Dedifferentiated amniotic fluid mesenchymal stem cell (primary cell): ENCODE measurements at regions not wholly inside any gene's neighbourhood (a gene's known extent, or its start where the extent isn't known, plus 50 kb on each side); places are given as distances from the start of the nearest gene placed in this dataset.

Experiments
- DNase-seq: peaks from one replicate; pipeline ENCODE4 v3.0.0-alpha.2; 2016; ENCODE audit errors: extremely low spot score

GRCh38 chr2:105596411-105596921 is 148.2 kb upstream of the NCK2 start:
- no peak for DNase-seq

DNA sequence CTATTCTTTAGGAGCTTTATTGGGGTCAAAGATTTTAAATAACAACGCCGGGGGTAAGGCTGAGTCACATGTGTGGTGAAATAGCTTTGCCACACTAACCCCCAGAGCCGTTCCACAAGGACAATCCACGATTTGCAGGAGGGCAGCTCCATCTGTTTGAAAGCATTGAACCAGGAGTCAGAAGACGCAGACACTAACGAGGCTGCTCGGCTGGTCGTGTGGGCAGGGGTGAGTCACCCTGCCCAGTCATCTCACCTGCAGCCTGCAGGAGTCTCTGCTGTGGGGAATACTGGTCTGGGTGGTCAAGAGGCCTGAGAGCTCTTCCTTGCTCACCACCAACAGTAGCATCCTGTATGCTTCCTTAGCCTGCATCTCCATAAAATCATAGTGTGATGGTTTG is 149.2 kb upstream of the NCK2 start:
- DNase-seq, result no peak

- DNase-seq, result no peak
These were observed 151.3 kb upstream of the NCK2 start for GRCh38 chr2:105593221-105593967.

- DNase-seq, result no peak
These were observed 152.4 kb upstream of the NCK2 start for GRCh38 chr2:105592288-105592687.

- no peak for DNase-seq
These were observed 153.7 kb upstream of the NCK2 start for GRCh38 chr2:105590780-105591660.

- no peak for DNase-seq
These were observed 156.1 kb upstream of the NCK2 start for GRCh38 chr2:105588581-105588980.

GRCh38 chr2:105587637-105588036 is 157.1 kb upstream of the NCK2 start:
- no peak for DNase-seq

GRCh38 chr2:105584435-105585010 is 160.2 kb upstream of the NCK2 start:
- no peak for DNase-seq

GRCh38 chr2:105582952-105583660 is 161.6 kb upstream of the NCK2 start:
- DNase-seq, result no peak

- no peak for DNase-seq
These were observed 163.2 kb upstream of the NCK2 start for GRCh38 chr2:105581555-105581944.

DNA sequence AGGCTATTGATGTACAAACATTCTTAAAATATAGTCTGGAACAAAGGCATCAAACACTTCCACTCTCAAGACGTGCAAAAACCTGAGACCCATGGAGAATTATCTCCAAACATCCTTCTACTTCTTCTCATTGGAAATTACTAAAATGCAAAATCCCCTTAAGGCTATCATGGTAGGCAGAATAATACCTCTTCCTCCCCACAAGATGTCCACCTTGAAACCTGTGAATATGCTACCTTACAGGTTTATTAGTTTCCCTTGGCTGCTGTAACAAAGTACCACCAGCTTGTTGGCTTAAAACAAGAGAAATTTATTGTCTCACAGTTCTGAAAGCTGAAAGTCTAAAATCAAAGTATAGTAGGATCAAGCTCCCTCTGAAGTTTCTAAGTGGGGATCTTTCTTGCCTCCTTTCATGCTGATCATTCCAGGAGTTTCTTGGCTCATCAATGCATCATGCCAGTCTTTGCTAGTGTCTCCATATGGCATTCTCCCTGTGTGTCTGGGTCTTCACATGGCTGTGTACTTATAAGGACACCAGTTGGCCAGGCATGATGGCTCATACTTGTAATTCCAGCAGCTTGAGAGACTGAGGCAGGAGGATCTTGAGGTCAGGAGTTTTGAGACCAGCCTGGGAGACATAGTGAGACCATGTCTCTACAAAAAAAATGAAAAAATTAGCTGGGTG is 163.7 kb upstream of the NCK2 start:
- DNase-seq, result no peak

DNA sequence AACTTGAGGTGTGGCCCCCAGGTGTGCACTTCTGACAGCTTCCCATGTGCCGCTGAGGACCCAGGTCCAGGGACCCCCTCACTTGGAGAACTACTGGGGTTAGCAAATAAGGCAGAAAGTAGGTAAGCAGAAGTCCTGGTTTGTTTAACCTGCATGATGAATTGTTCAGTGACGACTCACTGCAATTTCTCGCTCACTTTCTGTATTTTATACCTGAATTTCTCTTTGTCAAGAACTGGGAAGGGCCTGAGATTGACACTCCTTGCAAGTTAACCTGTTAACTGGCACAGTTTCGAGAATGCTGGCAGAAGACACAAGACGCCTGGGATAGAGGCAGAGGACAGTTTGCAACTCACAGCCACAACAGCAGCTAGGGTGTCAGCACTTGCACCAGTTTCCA is 164.5 kb upstream of the NCK2 start:
- no peak for DNase-seq

GRCh38 chr2:105578166-105578565 is 166.5 kb upstream of the NCK2 start:
- no peak for DNase-seq

DNA sequence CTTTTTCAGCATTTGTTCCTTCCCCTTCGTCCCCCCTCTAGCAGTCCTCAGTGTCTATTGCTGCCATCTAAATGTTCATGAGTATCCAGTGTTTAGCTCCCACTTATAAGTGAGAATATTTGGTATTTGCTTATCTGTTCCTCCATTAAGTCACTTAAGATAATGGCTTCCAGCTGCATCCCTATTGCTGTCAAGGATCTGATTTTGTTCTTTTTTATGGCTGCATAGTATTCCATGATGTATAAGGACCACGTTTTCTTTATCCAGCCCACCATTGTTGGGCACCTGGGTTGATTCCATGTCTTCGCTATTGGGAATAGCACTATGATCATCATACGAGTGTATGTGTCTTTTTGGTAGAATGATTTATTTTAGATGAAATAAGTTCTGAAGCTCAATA is 166.9 kb upstream of the NCK2 start:
- no peak for DNase-seq

GRCh38 chr2:105576440-105577241 is 168.1 kb upstream of the NCK2 start:
- peak; percentile 40 for DNase-seq

GRCh38 chr2:105576050-105576439 is 168.7 kb upstream of the NCK2 start:
- no peak for DNase-seq

DNA sequence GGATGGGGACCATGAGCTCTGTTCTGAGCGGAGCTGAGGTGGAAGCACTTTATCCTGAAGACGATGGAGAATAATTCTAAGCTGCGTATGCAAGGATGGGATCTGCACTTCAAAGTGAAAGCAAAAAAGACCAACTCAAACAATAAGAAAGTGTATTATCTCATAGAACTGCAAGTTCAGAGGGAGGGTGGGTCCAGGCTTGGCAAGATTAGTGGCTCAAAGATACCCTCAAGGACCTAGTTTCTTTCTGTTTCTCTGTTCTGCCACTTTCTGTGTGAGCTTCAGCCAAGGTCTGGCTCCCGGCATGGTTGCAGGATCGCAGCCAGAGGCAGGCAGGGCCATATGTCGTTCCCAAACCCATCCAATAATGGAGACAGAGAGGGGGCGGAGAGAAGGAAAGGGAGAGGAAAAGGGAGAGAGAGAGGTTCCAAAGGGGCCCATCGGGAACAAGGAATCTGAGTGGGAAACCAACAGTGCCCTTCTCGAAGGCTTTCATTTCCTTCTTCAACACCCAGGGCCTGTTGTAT is 169.2 kb upstream of the NCK2 start:
- no peak for DNase-seq

- DNase-seq, result no peak
These were observed 169.8 kb upstream of the NCK2 start for GRCh38 chr2:105574796-105575344.

- no peak for DNase-seq
These were observed 170.6 kb upstream of the NCK2 start for GRCh38 chr2:105573910-105574655.
